ENCODE measurements at regions not wholly inside any gene's neighbourhood (a gene's known extent, or its start where the extent isn't known, plus 50 kb on each side); places are given as distances from the start of the nearest gene placed in this dataset.

- TF ChIP-seq CTCF (IDR thresholded peaks at IDR 0.05 in 8 of 11, conservative IDR thresholded peaks at IDR 0.05 in 3 of 11): peak in 3 of 11 experiments; percentile 6 to 36 (median 12)
- no peak for TF ChIP-seq POLR2A (IDR thresholded peaks at IDR 0.05)
- TF ChIP-seq POLR2AphosphoS5 (IDR thresholded peaks at IDR 0.05): no peak
These were observed 348.4 kb upstream of the SLC30A5 start for GRCh38 chr5:68745448-68745847.
